K562 (cell line): ENCODE measurements at regions not wholly inside any gene's neighbourhood (a gene's known extent, or its start where the extent isn't known, plus 50 kb on each side); places are given as distances from the start of the nearest gene placed in this dataset.

Source experiments
- CREM ChIP-seq: IDR thresholded peaks from 2 replicates; pipeline ENCODE4 v1.6.1; 2014; ENCODE audit warnings: antibody characterized with exemption, low read depth
- DEAF1 ChIP-seq: fragments of 450-650 bp; formaldehyde crosslinking; IDR thresholded peaks from 2 replicates; pipeline ENCODE4 v1.4.0; 2020; ENCODE audit warnings: mild to moderate bottlenecking, moderate library complexity
- ZNF311 ChIP-seq: fragments of 250-450 bp; sonication (Bioruptor Pico); IDR thresholded peaks from 2 replicates; pipeline ENCODE4 v1.4.0; 2020; ENCODE audit warnings: mild to moderate bottlenecking, moderate library complexity
- TF ChIP-seq, protein P1 (sequence below): fragments of 450-650 bp; IDR thresholded peaks from 2 replicates; pipeline ENCODE4 v1.6.1; 2016; ENCODE audit warnings: mild to moderate bottlenecking, moderate library complexity

DNA sequence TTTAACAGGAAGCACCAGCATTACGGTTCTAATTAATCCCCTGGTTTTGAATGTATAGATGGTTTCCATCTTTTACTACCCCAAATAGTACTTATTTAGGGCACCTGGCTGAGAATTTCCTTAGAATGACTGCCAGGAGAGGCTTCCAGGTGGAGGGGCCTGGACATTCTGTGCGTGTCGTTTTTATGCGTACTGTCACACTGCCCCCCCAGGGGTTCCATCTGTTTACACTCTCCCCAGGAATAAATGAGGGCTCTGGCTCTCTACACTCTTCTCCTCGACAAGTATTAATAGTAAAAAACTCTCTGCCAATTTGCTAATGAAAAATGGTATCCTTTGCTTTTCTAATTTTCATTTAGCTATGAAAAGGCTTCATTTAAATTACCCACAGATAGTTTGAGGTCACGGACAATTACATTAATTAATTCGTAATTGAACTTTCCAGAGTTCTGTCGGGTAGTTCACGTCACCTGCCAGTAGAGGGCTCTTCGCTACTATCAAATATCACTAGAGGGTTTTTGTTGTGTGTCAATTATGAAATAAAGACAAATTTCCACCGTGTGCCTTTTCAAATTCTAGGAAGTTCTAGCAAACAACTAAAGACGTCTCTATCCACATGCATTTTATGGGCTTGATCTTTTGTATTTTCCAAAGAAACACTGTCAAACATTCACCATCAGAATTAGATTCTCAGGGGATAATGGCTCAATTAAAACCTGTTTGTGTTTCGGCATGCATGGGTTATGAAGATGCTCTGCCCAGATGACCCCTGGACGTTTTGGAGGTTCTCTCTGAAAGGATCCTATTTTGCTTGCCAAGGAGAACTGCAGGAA is 88.8 kb upstream of the ASB18 start (continued):
- TF ChIP-seq CREM (0 out of 2 replicates have a peak, but pooled peaks have one; percentile 4), ZNF311 (no peak), DEAF1 (peak; percentile 38; the same call in 1 of the 2 replicates)
- TF ChIP-seq, protein P1, sequence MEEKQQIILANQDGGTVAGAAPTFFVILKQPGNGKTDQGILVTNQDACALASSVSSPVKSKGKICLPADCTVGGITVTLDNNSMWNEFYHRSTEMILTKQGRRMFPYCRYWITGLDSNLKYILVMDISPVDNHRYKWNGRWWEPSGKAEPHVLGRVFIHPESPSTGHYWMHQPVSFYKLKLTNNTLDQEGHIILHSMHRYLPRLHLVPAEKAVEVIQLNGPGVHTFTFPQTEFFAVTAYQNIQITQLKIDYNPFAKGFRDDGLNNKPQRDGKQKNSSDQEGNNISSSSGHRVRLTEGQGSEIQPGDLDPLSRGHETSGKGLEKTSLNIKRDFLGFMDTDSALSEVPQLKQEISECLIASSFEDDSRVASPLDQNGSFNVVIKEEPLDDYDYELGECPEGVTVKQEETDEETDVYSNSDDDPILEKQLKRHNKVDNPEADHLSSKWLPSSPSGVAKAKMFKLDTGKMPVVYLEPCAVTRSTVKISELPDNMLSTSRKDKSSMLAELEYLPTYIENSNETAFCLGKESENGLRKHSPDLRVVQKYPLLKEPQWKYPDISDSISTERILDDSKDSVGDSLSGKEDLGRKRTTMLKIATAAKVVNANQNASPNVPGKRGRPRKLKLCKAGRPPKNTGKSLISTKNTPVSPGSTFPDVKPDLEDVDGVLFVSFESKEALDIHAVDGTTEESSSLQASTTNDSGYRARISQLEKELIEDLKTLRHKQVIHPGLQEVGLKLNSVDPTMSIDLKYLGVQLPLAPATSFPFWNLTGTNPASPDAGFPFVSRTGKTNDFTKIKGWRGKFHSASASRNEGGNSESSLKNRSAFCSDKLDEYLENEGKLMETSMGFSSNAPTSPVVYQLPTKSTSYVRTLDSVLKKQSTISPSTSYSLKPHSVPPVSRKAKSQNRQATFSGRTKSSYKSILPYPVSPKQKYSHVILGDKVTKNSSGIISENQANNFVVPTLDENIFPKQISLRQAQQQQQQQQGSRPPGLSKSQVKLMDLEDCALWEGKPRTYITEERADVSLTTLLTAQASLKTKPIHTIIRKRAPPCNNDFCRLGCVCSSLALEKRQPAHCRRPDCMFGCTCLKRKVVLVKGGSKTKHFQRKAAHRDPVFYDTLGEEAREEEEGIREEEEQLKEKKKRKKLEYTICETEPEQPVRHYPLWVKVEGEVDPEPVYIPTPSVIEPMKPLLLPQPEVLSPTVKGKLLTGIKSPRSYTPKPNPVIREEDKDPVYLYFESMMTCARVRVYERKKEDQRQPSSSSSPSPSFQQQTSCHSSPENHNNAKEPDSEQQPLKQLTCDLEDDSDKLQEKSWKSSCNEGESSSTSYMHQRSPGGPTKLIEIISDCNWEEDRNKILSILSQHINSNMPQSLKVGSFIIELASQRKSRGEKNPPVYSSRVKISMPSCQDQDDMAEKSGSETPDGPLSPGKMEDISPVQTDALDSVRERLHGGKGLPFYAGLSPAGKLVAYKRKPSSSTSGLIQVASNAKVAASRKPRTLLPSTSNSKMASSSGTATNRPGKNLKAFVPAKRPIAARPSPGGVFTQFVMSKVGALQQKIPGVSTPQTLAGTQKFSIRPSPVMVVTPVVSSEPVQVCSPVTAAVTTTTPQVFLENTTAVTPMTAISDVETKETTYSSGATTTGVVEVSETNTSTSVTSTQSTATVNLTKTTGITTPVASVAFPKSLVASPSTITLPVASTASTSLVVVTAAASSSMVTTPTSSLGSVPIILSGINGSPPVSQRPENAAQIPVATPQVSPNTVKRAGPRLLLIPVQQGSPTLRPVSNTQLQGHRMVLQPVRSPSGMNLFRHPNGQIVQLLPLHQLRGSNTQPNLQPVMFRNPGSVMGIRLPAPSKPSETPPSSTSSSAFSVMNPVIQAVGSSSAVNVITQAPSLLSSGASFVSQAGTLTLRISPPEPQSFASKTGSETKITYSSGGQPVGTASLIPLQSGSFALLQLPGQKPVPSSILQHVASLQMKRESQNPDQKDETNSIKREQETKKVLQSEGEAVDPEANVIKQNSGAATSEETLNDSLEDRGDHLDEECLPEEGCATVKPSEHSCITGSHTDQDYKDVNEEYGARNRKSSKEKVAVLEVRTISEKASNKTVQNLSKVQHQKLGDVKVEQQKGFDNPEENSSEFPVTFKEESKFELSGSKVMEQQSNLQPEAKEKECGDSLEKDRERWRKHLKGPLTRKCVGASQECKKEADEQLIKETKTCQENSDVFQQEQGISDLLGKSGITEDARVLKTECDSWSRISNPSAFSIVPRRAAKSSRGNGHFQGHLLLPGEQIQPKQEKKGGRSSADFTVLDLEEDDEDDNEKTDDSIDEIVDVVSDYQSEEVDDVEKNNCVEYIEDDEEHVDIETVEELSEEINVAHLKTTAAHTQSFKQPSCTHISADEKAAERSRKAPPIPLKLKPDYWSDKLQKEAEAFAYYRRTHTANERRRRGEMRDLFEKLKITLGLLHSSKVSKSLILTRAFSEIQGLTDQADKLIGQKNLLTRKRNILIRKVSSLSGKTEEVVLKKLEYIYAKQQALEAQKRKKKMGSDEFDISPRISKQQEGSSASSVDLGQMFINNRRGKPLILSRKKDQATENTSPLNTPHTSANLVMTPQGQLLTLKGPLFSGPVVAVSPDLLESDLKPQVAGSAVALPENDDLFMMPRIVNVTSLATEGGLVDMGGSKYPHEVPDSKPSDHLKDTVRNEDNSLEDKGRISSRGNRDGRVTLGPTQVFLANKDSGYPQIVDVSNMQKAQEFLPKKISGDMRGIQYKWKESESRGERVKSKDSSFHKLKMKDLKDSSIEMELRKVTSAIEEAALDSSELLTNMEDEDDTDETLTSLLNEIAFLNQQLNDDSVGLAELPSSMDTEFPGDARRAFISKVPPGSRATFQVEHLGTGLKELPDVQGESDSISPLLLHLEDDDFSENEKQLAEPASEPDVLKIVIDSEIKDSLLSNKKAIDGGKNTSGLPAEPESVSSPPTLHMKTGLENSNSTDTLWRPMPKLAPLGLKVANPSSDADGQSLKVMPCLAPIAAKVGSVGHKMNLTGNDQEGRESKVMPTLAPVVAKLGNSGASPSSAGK = no peak
- TF ChIP-seq, all 486 proteins: peak for 7
